Epithelial cell of proximal tubule (primary cell): ENCODE measurements at regions not wholly inside any gene's neighbourhood (a gene's known extent, or its start where the extent isn't known, plus 50 kb on each side); places are given as distances from the start of the nearest gene placed in this dataset.

Experiments
- DNase-seq: peaks from one replicate; pipeline ENCODE4 v3.0.0-alpha.2; 2011; ENCODE audit warnings: low read depth
- H3K4me3 ChIP-seq: 2 replicates; pipeline ENCODE4 v1.5.1; 2011; ENCODE audit warnings: low read depth, mild to moderate bottlenecking, low read length
- TF ChIP-seq, protein P1 (sequence below): conservative IDR thresholded peaks from 2 replicates; pipeline ENCODE4 v1.5.1; 2012; ENCODE audit warnings: low read depth, mild to moderate bottlenecking, low read length

- TF ChIP-seq, protein P1, sequence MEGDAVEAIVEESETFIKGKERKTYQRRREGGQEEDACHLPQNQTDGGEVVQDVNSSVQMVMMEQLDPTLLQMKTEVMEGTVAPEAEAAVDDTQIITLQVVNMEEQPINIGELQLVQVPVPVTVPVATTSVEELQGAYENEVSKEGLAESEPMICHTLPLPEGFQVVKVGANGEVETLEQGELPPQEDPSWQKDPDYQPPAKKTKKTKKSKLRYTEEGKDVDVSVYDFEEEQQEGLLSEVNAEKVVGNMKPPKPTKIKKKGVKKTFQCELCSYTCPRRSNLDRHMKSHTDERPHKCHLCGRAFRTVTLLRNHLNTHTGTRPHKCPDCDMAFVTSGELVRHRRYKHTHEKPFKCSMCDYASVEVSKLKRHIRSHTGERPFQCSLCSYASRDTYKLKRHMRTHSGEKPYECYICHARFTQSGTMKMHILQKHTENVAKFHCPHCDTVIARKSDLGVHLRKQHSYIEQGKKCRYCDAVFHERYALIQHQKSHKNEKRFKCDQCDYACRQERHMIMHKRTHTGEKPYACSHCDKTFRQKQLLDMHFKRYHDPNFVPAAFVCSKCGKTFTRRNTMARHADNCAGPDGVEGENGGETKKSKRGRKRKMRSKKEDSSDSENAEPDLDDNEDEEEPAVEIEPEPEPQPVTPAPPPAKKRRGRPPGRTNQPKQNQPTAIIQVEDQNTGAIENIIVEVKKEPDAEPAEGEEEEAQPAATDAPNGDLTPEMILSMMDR, result no peak
- DNase-seq, result no peak
- H3K4me3 ChIP-seq, result no peak overlapping the region
These were observed 96.8 kb upstream of the C21orf91 start for GRCh38 chr21:17915976-17916375.

- no peak for DNase-seq
- no peak overlapping the region for H3K4me3 ChIP-seq
- TF ChIP-seq, protein P1, result no peak
These were observed 92.5 kb upstream of the C21orf91 start for GRCh38 chr21:17911628-17912027.

- DNase-seq, result no peak
- TF ChIP-seq, protein P1, result no peak
- H3K4me3 ChIP-seq, result no peak overlapping the region
These were observed 84.9 kb upstream of the C21orf91 start for GRCh38 chr21:17903929-17904639.

GRCh38 chr21:17903029-17903806, 84.1 kb upstream of the C21orf91 start:
- no peak for DNase-seq
- TF ChIP-seq, protein P1, result peak; percentile 6
- H3K4me3 ChIP-seq, result no peak overlapping the region

DNA sequence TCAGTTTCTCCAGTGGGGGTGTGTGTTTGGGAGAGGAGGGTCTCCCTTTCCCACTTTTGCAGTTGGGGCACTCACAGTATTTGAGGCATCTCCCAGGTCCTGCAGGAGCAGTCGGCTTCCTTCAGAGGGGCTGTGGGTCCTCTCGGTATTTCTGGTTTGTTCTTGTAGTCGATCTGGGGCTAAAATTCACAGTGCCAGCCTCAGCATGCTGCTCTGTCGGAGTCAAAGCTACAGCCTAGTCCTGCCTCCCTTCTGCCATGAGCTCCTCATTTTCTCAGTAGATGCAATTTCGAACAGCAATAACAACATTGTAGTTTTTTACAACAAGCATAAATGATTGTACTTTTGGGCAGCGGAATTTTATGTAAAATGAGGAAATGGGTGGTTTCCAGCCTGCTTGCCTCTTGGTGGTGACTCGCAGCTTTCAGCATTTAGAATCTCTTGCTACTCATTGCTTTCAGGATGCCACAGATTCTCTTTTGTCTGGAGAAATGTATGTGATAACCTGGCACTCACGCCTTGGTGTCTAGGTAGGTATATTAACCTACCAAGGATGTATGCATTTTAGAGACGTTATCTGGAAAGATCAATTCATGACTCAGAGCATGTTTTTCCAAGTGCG, 82.4 kb upstream of the C21orf91 start:
- DNase-seq, result no peak
- TF ChIP-seq, protein P1, result no peak
- H3K4me3 ChIP-seq, result no peak overlapping the region

GRCh38 chr21:17900990-17901385, 81.8 kb upstream of the C21orf91 start:
- TF ChIP-seq, protein P1, result no peak
- H3K4me3 ChIP-seq, result no peak overlapping the region
- no peak for DNase-seq
